ENCODE measurements at regions not wholly inside any gene's neighbourhood (a gene's known extent, or its start where the extent isn't known, plus 50 kb on each side); places are given as distances from the start of the nearest gene placed in this dataset.

DNA sequence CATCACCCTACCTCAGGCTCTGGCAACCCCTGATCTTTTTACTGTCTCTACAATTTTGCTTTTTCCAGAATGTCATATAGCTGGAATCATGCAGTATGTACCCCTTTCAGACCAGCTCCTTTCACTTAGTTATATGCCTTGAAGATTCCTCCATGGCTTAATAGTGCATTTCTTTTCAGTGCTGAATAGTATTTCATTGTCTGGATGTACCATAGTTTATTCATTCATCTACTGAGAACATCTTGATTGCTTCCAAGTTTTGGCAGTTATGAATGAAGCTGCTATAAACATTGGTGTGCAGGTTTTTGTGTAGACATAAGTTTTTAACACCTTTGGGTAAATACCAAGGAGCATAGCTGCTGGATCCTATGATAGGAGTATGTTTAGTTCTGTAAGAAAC, 50.8 kb upstream of the ANP32A start:
- no peaks in the 10 kb centered on the region for H3K36me3 Mint-ChIP-seq (ENCODE audit: low read depth)
- TF ChIP-seq, protein P1, sequence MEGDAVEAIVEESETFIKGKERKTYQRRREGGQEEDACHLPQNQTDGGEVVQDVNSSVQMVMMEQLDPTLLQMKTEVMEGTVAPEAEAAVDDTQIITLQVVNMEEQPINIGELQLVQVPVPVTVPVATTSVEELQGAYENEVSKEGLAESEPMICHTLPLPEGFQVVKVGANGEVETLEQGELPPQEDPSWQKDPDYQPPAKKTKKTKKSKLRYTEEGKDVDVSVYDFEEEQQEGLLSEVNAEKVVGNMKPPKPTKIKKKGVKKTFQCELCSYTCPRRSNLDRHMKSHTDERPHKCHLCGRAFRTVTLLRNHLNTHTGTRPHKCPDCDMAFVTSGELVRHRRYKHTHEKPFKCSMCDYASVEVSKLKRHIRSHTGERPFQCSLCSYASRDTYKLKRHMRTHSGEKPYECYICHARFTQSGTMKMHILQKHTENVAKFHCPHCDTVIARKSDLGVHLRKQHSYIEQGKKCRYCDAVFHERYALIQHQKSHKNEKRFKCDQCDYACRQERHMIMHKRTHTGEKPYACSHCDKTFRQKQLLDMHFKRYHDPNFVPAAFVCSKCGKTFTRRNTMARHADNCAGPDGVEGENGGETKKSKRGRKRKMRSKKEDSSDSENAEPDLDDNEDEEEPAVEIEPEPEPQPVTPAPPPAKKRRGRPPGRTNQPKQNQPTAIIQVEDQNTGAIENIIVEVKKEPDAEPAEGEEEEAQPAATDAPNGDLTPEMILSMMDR (IDR thresholded peaks at IDR 0.05) = no peak
- no peak overlapping the region for H3K4me3 Mint-ChIP-seq (ENCODE audit: unreplicated experiment)
- H3K4me1 Mint-ChIP-seq (ENCODE audit: low read depth) = peaks cover 11% of the 10 kb centered on the region
- H3K9me3 Mint-ChIP-seq (ENCODE audit: low read depth) = no peaks in the 10 kb centered on the region
- H3K27me3 Mint-ChIP-seq (ENCODE audit: low read depth) = no peaks in the 10 kb centered on the region
- no peak for DNase-seq (ENCODE audit: low spot score)
- H3K27ac Mint-ChIP-seq (ENCODE audit: unreplicated experiment) = no peak overlapping the region

DNA sequence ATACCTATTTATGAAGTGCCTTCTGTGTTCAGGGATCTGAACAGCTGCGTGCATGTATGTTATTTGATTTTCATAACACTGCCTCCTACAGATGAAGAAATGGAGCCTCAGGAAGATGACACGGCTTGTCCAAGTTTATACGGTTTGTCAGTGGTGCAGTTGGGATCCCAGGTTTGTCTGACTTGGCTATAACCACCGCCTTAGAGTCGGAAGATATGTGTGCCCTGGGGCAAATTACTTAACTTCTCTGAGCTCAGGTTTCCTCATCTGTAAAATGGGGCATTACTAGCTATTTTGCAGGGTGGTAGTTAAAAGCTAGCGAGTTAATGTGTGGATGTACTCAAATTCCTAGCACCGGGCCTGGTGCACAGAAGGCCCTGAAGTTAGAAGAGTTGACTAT, 54.1 kb upstream of the ANP32A start:
- TF ChIP-seq, protein P1 (IDR thresholded peaks at IDR 0.05) = peak; percentile 13
- no peaks in the 10 kb centered on the region for H3K9me3 Mint-ChIP-seq (ENCODE audit: low read depth)
- no peak for DNase-seq (ENCODE audit: low spot score)
- H3K36me3 Mint-ChIP-seq (ENCODE audit: low read depth) = no peaks in the 10 kb centered on the region
- H3K4me3 Mint-ChIP-seq (ENCODE audit: unreplicated experiment) = no peak overlapping the region
- no peaks in the 10 kb centered on the region for H3K27me3 Mint-ChIP-seq (ENCODE audit: low read depth)
- no peak overlapping the region for H3K27ac Mint-ChIP-seq (ENCODE audit: unreplicated experiment)
- peaks cover 11% of the 10 kb centered on the region for H3K4me1 Mint-ChIP-seq (ENCODE audit: low read depth)

DNA sequence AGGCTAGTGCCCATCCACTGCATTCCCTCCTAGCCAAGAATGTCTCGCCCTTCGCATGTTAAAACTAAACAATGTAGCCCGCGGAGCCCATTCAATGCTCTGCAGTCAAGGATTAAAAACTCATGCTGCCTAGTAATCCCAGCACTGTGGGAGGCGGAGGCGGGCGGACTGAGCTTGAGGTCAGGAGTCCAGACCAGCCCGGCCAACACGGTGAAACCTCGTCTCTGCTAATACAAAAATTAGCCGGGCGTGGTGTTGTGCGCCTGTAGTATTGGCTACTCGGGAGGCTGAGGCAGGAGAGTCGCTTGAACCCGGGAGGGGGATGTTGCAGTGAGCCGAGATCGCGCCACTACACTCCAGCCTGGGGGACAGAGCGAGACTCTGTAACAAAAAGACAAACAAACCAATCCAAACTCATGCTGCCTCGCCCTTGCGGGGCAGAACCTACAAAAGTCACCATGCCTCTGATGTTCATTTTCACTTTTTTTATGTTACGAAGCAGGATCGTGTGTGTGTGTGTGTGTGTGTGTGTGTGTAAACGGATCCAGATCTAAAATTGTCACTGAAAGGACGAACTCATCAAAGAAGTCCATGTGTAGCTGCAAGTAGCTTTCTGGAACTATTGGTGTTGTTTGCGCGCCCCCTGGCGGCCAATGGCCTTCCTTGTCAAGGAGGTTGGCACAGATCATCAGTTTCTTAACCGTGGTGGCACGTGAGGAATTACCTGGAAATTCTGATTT, 54.8 kb upstream of the SPESP1 start:
- Mint-ChIP-seq H3K27me3 (ENCODE audit: low read depth) (no peaks in the 10 kb centered on the region), H3K27ac (ENCODE audit: unreplicated experiment) (peak overlapping the region; percentile 29), H3K4me3 (ENCODE audit: unreplicated experiment) (peak overlapping the region; percentile 79), H3K9me3 (ENCODE audit: low read depth) (no peaks in the 10 kb centered on the region), H3K4me1 (ENCODE audit: low read depth) (peaks cover 11% of the 10 kb centered on the region), H3K36me3 (ENCODE audit: low read depth) (no peaks in the 10 kb centered on the region)
- DNase-seq (ENCODE audit: low spot score) = peak; percentile 93
- TF ChIP-seq, protein P1 (IDR thresholded peaks at IDR 0.05) = peak; percentile 96

DNA sequence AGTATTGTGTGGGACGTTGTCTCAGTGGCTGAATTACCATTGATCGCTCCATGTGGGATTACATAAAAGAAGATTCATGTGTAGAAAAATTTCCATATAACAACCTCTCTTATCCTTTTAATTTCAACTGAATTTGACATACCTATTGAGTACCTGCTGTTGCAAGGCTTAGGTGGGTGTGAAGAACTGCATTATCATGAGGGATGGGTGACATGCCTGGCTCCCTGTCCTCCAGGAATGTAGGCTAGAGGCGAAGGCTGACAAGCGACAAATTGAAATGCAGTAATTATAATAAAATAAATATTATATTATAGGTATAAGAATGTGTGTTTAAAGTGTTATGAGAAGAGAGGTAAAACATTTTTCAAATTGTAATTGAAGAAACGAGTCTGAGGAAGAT, 52.7 kb upstream of the SPESP1 start:
- Mint-ChIP-seq H3K4me1 (ENCODE audit: low read depth) (peaks cover 11% of the 10 kb centered on the region), H3K4me3 (ENCODE audit: unreplicated experiment) (no peak overlapping the region), H3K27me3 (ENCODE audit: low read depth) (no peaks in the 10 kb centered on the region), H3K27ac (ENCODE audit: unreplicated experiment) (no peak overlapping the region), H3K9me3 (ENCODE audit: low read depth) (no peaks in the 10 kb centered on the region), H3K36me3 (ENCODE audit: low read depth) (no peaks in the 10 kb centered on the region)
- no peak for DNase-seq (ENCODE audit: low spot score)
- TF ChIP-seq, protein P1 (IDR thresholded peaks at IDR 0.05) = no peak

DNA sequence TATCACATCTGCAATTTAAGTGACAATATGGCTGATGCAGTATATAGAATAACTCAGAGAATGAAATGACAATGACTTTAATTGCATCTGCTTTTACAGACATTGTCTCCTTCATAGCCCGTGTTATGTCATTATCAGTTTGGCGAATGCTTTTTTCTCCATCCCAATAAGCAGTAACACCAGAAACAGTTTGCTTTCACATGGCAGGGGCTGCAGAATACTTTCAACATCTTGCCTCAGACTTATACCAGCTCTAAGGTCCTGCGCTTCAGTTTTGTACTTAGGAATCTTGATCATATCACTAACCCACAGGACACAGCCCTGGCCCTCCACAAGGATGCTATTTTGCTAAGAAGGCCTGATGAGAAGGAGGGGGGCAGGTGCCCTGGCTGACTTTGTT, 49.9 kb upstream of the SPESP1 start:
- TF ChIP-seq, protein P1 (IDR thresholded peaks at IDR 0.05) = no peak
- no peaks in the 10 kb centered on the region for H3K9me3 Mint-ChIP-seq (ENCODE audit: low read depth)
- no peak overlapping the region for H3K27ac Mint-ChIP-seq (ENCODE audit: unreplicated experiment)
- no peak for DNase-seq (ENCODE audit: low spot score)
- H3K36me3 Mint-ChIP-seq (ENCODE audit: low read depth) = no peaks in the 10 kb centered on the region
- H3K4me1 Mint-ChIP-seq (ENCODE audit: low read depth) = peaks cover 15% of the 10 kb centered on the region
- no peaks in the 10 kb centered on the region for H3K27me3 Mint-ChIP-seq (ENCODE audit: low read depth)
- H3K4me3 Mint-ChIP-seq (ENCODE audit: unreplicated experiment) = no peak overlapping the region
